ENCODE measurements at regions not wholly inside any gene's neighbourhood (a gene's known extent, or its start where the extent isn't known, plus 50 kb on each side); places are given as distances from the start of the nearest gene placed in this dataset.

GRCh38 chr5:67331296-67331925, 134.8 kb upstream of the CD180 start:
- Histone ChIP-seq H3K4me2 (ENCODE audit: low read length) (no peak overlapping the region), H3K4me3 (replicated peaks in 1 of 2; ENCODE audit: low read depth in 1 of 2, low read length in 2 of 2) (no peak overlapping the region), H3K79me2 (ENCODE audit: insufficient read depth, low read length) (no peaks in the 10 kb centered on the region), H3K27ac (ENCODE audit: low read depth, low read length) (no peak overlapping the region), H3K27me3 (ENCODE audit: insufficient read depth, low read length) (no peaks in the 10 kb centered on the region), H4K20me1 (ENCODE audit: insufficient read depth) (no peaks in the 10 kb centered on the region), H2AFZ (ENCODE audit: low read depth, low read length, poor library complexity, severe bottlenecking) (no peak overlapping the region), H3K9me2 (ENCODE audit: insufficient read depth) (no peaks in the 10 kb centered on the region), H3K9me3 (ENCODE audit: control insufficient read depth in 1 of 2, insufficient read depth in 1 of 2, low read depth in 1 of 2, low read length in 2 of 2) (peaks cover 0 to 4% of the 10 kb centered on the region in 2 experiments; a peak in 1 of 4 replicates), H3K4me1 (ENCODE audit: control insufficient read depth in 1 of 2, insufficient read depth in 2 of 2, low read length in 2 of 2) (no peaks in the 10 kb centered on the region), H3K36me3 (ENCODE audit: control insufficient read depth in 1 of 2, insufficient read depth in 2 of 2, low read length in 2 of 2) (no peaks in the 10 kb centered on the region), H3K9ac (ENCODE audit: low read length) (no peak overlapping the region)
- BruUV-seq (replicated peaks) = no TSS peak
- DNase-seq (ENCODE audit: low read depth, low spot score) (no peak), ATAC-seq (no peak)
- intact Hi-C loops (cut with micrococcal nuclease) = no loop called here
- POLR2A ChIA-PET = no interaction called here
- CTCF ChIA-PET = no interaction called here
- no peak for TF ChIP-seq YY1 (IDR thresholded peaks at IDR 0.05; ENCODE audit: extremely low read depth, insufficient replicate concordance, low read depth, low read length)
- no peak for TF ChIP-seq CBX3 (IDR thresholded peaks at IDR 0.05; ENCODE audit: low read depth)
- no peak for TF ChIP-seq ELF1 (IDR thresholded peaks at IDR 0.05; ENCODE audit: borderline replicate concordance, low read depth)
- TF ChIP-seq CEBPB (IDR thresholded peaks at IDR 0.05; ENCODE audit: low read depth) = no peak
- TF ChIP-seq EGR1 (IDR thresholded peaks at IDR 0.05; ENCODE audit: low read depth) = no peak
- no peak for TF ChIP-seq RAD21 (IDR thresholded peaks at IDR 0.05; ENCODE audit: low read depth)
- TF ChIP-seq EZH2phosphoT487 (IDR thresholded peaks at IDR 0.05; ENCODE audit: borderline replicate concordance) = no peak
- no peak for TF ChIP-seq POLR2AphosphoS5 (IDR thresholded peaks at IDR 0.05; ENCODE audit: low read depth, low read length)
- no peak for TF ChIP-seq FOSL1 (IDR thresholded peaks at IDR 0.05; ENCODE audit: low read depth)
- TF ChIP-seq ZBTB33 (IDR thresholded peaks at IDR 0.05; ENCODE audit: extremely low read depth, insufficient replicate concordance, low read length) = no peak
- RAD21 ChIA-PET (ENCODE audit: low non-redundant PET in 1 of 2, low total read pairs in 2 of 2, uncharacterized antibody in 2 of 2, unreplicated experiment in 2 of 2) = no interaction called here
